IPS-18a (cell line): ENCODE measurements at regions not wholly inside any gene's neighbourhood (a gene's known extent, or its start where the extent isn't known, plus 50 kb on each side); places are given as distances from the start of the nearest gene placed in this dataset.

ENCODE experiments used
- H3K27ac ChIP-seq: one replicate; pipeline ENCODE4 v1.5.1; 2013; ENCODE audit warnings: low read length
- H3K27me3 ChIP-seq: one replicate; pipeline ENCODE4 v1.6.1; 2013; ENCODE audit warnings: mild to moderate bottlenecking, low read length; ENCODE audit not compliant: control insufficient read depth, insufficient read depth
- H3K36me3 ChIP-seq: one replicate; pipeline ENCODE4 v1.6.1; 2013; ENCODE audit warnings: low read depth, low read length; ENCODE audit not compliant: control insufficient read depth
- H3K4me1 ChIP-seq: one replicate; pipeline ENCODE4 v1.6.1; 2013; ENCODE audit warnings: low read depth, low read length; ENCODE audit not compliant: control insufficient read depth
- H3K4me3 ChIP-seq: one replicate; pipeline ENCODE4 v1.5.1; 2013; ENCODE audit warnings: low read length
- H3K9ac ChIP-seq: one replicate; pipeline ENCODE4 v1.6.1; 2013; ENCODE audit warnings: mild to moderate bottlenecking, low read length, moderate library complexity
- H3K9me3 ChIP-seq: one replicate; pipeline ENCODE4 v1.6.1; 2013; ENCODE audit warnings: low read depth, low read length; ENCODE audit not compliant: control insufficient read depth

DNA sequence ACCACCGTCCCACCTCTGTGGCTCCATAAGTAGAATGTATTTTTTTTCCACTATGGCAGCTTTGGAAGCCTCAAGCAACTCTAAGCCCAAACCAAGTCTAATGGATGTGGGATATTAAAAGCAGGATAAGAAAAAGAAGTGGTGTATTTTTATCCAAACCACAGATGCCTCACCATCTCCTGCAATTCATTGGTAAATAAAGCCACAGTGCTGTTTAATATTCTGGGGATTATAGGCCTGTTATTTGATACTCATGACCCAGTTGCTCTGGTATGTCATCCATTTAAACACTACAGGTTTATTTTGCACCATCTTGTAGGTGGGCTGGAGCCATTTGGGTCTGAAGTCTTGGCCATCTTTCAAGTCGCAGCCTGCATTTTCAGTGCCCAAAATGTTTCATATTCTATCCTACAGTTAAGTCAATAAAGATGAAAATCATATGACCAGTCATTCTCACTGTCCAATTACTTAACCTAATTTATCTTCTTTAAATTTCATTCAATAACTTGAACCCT lies 279.5 kb upstream of the EPHA4 start:
- H3K27ac ChIP-seq: no peak overlapping the region
- no peaks in the 10 kb centered on the region for H3K27me3 ChIP-seq
- H3K4me3 ChIP-seq: no peak overlapping the region
- H3K4me1 ChIP-seq: no peaks in the 10 kb centered on the region
- H3K9me3 ChIP-seq: no peaks in the 10 kb centered on the region
- no peaks in the 10 kb centered on the region for H3K36me3 ChIP-seq
- no peak overlapping the region for H3K9ac ChIP-seq

DNA sequence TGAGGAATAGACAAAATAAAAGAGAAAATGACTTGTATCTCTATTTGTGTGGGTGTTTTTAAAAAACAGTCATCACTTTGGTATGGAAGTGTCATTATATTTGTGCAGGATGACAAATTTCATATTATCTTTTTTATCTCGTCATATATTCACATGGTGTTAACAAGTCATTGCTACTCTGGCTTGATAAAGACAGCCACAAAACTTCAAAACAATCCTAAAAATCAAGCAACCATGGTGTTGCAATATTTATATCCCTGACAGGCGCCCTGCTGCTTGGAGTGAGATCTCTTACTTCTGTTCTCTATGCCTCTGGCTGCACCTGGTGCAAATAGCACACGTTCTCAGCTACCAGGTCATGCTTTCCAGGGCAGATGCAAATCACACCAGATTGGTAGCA lies 278.0 kb upstream of the EPHA4 start:
- H3K27me3 ChIP-seq: no peaks in the 10 kb centered on the region
- H3K9ac ChIP-seq: no peak overlapping the region
- no peak overlapping the region for H3K27ac ChIP-seq
- H3K4me1 ChIP-seq: no peaks in the 10 kb centered on the region
- H3K4me3 ChIP-seq: no peak overlapping the region
- H3K9me3 ChIP-seq: no peaks in the 10 kb centered on the region
- no peaks in the 10 kb centered on the region for H3K36me3 ChIP-seq

GRCh38 chr2:221848286-221848685 lies 276.2 kb upstream of the EPHA4 start:
- Histone ChIP-seq H3K27ac (no peak overlapping the region), H3K36me3 (no peaks in the 10 kb centered on the region), H3K27me3 (no peaks in the 10 kb centered on the region), H3K9ac (no peak overlapping the region), H3K4me3 (no peak overlapping the region), H3K4me1 (no peaks in the 10 kb centered on the region), H3K9me3 (no peaks in the 10 kb centered on the region)

DNA sequence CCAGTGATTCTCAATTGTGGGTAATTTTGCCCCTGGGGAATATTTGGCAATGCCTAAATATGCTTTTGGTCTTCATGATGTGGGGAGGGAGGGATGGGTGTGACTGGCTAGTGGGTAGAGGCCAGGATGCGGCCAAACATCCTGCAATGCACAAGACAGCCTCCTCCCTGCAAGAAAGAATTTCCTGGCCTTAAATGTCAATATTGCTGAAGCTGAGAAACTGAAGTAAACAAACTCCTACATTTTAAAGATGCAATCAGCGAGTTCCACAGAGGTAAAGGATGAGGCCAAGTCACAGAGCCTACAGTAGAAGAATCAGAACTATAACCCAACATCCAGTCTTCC lies 272.9 kb upstream of the EPHA4 start:
- H3K27me3 ChIP-seq: no peaks in the 10 kb centered on the region

GRCh38 chr2:221844212-221845020 lies 272.3 kb upstream of the EPHA4 start:
- Histone ChIP-seq H3K9ac (no peak overlapping the region), H3K27ac (no peak overlapping the region), H3K9me3 (no peaks in the 10 kb centered on the region), H3K36me3 (no peaks in the 10 kb centered on the region), H3K4me3 (no peak overlapping the region), H3K27me3 (no peaks in the 10 kb centered on the region), H3K4me1 (no peaks in the 10 kb centered on the region)

More for the DNA sequence above, 272.9 kb upstream of the EPHA4 start:
- Histone ChIP-seq H3K4me1 (no peaks in the 10 kb centered on the region), H3K9me3 (no peaks in the 10 kb centered on the region), H3K36me3 (no peaks in the 10 kb centered on the region), H3K27ac (no peak overlapping the region), H3K9ac (no peak overlapping the region), H3K4me3 (no peak overlapping the region)

- H3K4me3 ChIP-seq: no peak overlapping the region
- no peaks in the 10 kb centered on the region for H3K4me1 ChIP-seq
Measured at GRCh38 chr2:221836095-221836494, 264.0 kb upstream of the EPHA4 start.

GRCh38 chr2:221833966-221834365 lies 261.9 kb upstream of the EPHA4 start:
- Histone ChIP-seq H3K9me3 (no peaks in the 10 kb centered on the region), H3K4me3 (no peak overlapping the region), H3K9ac (no peak overlapping the region), H3K36me3 (no peaks in the 10 kb centered on the region), H3K4me1 (no peaks in the 10 kb centered on the region), H3K27ac (no peak overlapping the region), H3K27me3 (no peaks in the 10 kb centered on the region)

More at GRCh38 chr2:221836095-221836494, 264.0 kb upstream of the EPHA4 start:
- Histone ChIP-seq H3K9me3 (no peaks in the 10 kb centered on the region), H3K27me3 (no peaks in the 10 kb centered on the region), H3K9ac (no peak overlapping the region), H3K36me3 (no peaks in the 10 kb centered on the region), H3K27ac (no peak overlapping the region)

DNA sequence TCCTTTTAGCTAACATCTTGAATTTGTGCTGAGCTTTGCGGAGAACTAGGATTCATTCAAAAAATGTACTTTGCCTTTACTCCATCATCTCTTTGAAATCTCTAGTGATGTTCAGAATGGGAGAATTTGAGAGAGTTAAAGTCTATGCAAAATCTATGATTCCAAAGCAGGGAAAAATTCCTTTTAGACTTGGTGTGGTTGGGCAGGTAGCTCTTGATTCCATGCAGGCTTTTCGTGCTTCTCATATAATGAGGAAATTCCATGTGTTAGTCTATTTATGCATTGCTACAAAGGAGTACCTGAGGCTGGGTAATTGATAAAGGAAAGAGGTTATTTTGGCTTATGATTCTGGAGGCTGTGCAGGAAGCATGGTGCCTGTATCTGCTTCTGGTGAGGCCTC lies 258.9 kb upstream of the EPHA4 start:
- no peaks in the 10 kb centered on the region for H3K36me3 ChIP-seq
- no peaks in the 10 kb centered on the region for H3K27me3 ChIP-seq
- no peak overlapping the region for H3K4me3 ChIP-seq
- no peaks in the 10 kb centered on the region for H3K9me3 ChIP-seq
- H3K4me1 ChIP-seq: no peaks in the 10 kb centered on the region
- no peak overlapping the region for H3K27ac ChIP-seq
- H3K9ac ChIP-seq: no peak overlapping the region

DNA sequence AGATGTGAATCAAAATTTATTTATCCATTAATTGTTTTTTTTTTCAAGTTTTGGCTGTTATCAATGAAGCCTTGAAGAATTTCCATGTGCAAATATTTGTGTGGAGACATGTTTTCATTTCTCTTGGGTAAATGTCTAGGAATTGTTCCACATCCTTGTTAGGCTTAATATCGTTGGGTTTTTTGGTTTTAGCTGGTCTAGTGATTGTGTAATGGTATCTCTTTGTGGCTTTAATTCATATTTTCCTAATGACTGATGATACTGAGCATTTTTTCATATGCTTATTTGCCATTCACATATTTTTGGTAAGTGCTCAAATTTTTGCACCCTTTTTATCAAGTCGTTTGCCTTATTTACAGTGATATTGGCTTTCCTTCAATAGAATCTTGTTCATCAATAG lies 250.3 kb upstream of the EPHA4 start:
- Histone ChIP-seq H3K27ac (no peak overlapping the region), H3K9ac (no peak overlapping the region), H3K36me3 (no peaks in the 10 kb centered on the region), H3K4me3 (no peak overlapping the region), H3K27me3 (no peaks in the 10 kb centered on the region), H3K4me1 (peaks cover 9% of the 10 kb centered on the region), H3K9me3 (no peaks in the 10 kb centered on the region)

- Histone ChIP-seq H3K4me1 (peaks cover 9% of the 10 kb centered on the region), H3K27me3 (no peaks in the 10 kb centered on the region), H3K36me3 (no peaks in the 10 kb centered on the region), H3K9ac (no peak overlapping the region), H3K27ac (no peak overlapping the region), H3K9me3 (no peaks in the 10 kb centered on the region), H3K4me3 (no peak overlapping the region)
Measured at GRCh38 chr2:221818616-221819320, 246.7 kb upstream of the EPHA4 start.

DNA sequence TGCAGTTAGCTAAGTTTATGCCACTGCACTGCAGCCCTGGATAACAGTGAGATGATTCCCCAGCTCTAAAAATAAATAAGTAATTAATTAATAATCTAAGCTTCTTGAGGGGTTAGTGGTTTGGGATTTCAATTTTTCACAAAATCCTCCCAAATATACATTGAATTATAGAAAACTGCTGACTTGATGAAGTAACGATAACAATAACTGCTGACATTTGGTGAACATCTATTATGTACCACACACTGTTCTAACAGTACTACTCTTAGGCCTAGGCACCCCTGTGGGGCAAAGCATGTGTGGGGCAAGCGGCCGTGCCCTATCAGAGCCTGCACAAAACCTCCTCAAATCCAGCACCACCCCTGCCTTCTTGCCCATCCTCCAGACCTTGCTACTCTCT lies 245.8 kb upstream of the EPHA4 start:
- Histone ChIP-seq H3K4me1 (peaks cover 9% of the 10 kb centered on the region), H3K27ac (no peak overlapping the region), H3K27me3 (no peaks in the 10 kb centered on the region), H3K9ac (no peak overlapping the region), H3K4me3 (no peak overlapping the region), H3K9me3 (no peaks in the 10 kb centered on the region), H3K36me3 (no peaks in the 10 kb centered on the region)

DNA sequence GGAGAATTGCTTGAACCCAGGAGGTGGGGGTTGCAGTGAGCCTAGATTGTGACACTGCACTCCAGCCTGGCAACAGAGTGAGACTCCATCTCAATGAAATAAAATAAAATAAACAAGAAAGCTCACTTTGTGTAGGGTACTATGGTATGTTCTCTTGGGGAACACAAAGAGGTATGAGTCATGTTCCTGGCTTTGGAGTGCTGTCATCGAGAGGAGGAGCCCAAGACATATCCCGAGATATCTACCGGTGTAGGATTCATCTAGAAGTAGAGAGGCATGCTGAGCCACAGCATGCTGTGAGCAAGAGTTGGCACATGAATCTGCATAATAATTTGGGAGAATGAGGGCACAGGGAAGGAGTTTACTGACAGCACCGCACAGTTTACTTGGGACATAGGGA lies 244.9 kb upstream of the EPHA4 start:
- H3K27me3 ChIP-seq: no peaks in the 10 kb centered on the region
- H3K9ac ChIP-seq: no peak overlapping the region
- H3K4me3 ChIP-seq: no peak overlapping the region
- no peak overlapping the region for H3K27ac ChIP-seq
- no peaks in the 10 kb centered on the region for H3K9me3 ChIP-seq
- no peaks in the 10 kb centered on the region for H3K36me3 ChIP-seq
- H3K4me1 ChIP-seq: peaks cover 9% of the 10 kb centered on the region
